Endothelial cell of umbilical vein (primary cell): ENCODE measurements at regions not wholly inside any gene's neighbourhood (a gene's known extent, or its start where the extent isn't known, plus 50 kb on each side); places are given as distances from the start of the nearest gene placed in this dataset.

ENCODE experiments used
- BruUV-seq: library from RNA; stranded (reverse); fragments of 400-500 nt; replicated peaks from 2 replicates; lab custom pipeline; 2021; lab: Mats Ljungman, UMichigan
- CTCF ChIA-PET: fragments of 300-600, 350-600 bp; sonication (Branson Sonifier 250); formaldehyde crosslinking; loops from one replicate; lab custom pipeline; 2021; ENCODE audit warnings: antibody characterized with exemption, inconsistent platforms; lab: Charles Lee
- POLR2A ChIA-PET: fragments of 300-600, 350-600 bp; sonication (Branson Sonifier 250); formaldehyde crosslinking; loops from one replicate; lab custom pipeline; 2021; ENCODE audit warnings: antibody characterized with exemption, inconsistent platforms; lab: Charles Lee
- DNase-seq: peaks from one replicate; pipeline ENCODE4 v3.0.0-alpha.2; 2011; ENCODE audit warnings: low read depth, low spot score
- FAIRE-seq: peaks from 2 replicates; lab custom pipeline; 2011; peaks lifted over from hg19 to GRCh38; lab: Jason Lieb, UNC
- H2AFZ ChIP-seq: 2 replicates; pipeline ENCODE4 v1.6.0; 2012; ENCODE audit warnings: low read depth, low read length, control low read depth, inconsistent platforms
- H3K27ac ChIP-seq: 2 replicates; pipeline ENCODE4 v1.5.1; 2011; ENCODE audit warnings: low read depth, mild to moderate bottlenecking, control low read depth, low read length, moderate library complexity; ENCODE audit not compliant: insufficient read depth
- H3K27me3 ChIP-seq, 2 experiments: 2 replicates each; pipeline versions ENCODE4 v1.6.0 to v1.6.1; 2011; ENCODE audit warnings: low read length in 2 of 2, mixed read lengths in 1 of 2; ENCODE audit not compliant: control insufficient read depth in 2 of 2, insufficient read depth in 2 of 2
- H3K36me3 ChIP-seq, 2 experiments: 2 replicates in 1 of 2; 3 replicates in 1 of 2; pipeline ENCODE4 v1.5.1; 2011; ENCODE audit warnings: low read length in 2 of 2, mild to moderate bottlenecking in 1 of 2, moderate library complexity in 1 of 2; ENCODE audit not compliant: control insufficient read depth in 2 of 2, insufficient read depth in 2 of 2; ENCODE audit errors: extremely low read depth in 1 of 2
- H3K4me1 ChIP-seq: 3 replicates; pipeline ENCODE4 v1.5.1; 2011; ENCODE audit warnings: mild to moderate bottlenecking, low read length; ENCODE audit not compliant: control insufficient read depth, insufficient read depth; ENCODE audit errors: extremely low read depth
- H3K4me2 ChIP-seq: 2 replicates; pipeline ENCODE4 v1.6.1; 2011; ENCODE audit warnings: low read length, control low read depth, mixed read lengths; ENCODE audit not compliant: insufficient read depth
- H3K4me3 ChIP-seq, 3 experiments: fragments of 200-600 bp in 1 of 3; sonication (generic), shearing (Covaris generic) in 1 of 3; replicated peaks in 1 of 3; 2 replicates each; pipeline ENCODE4 v1.5.1; 2011 to 2016; ENCODE audit warnings: control low read depth in 3 of 3, low read length in 3 of 3, mild to moderate bottlenecking in 2 of 3, inconsistent platforms in 1 of 3, low read depth in 1 of 3, moderate library complexity in 1 of 3; ENCODE audit not compliant: insufficient read depth in 1 of 3
- H3K79me2 ChIP-seq: 2 replicates; pipeline ENCODE4 v1.6.0; 2012; ENCODE audit warnings: low read length, inconsistent platforms; ENCODE audit not compliant: control insufficient read depth, insufficient read depth
- H3K9ac ChIP-seq: replicated peaks from 2 replicates; pipeline ENCODE3; 2011; ENCODE audit warnings: low read length, control low read depth; ENCODE audit not compliant: insufficient read depth; ENCODE audit errors: extremely low read depth
- H3K9me1 ChIP-seq: replicated peaks from 3 replicates; pipeline ENCODE4 v1.6.0; 2011; ENCODE audit warnings: mild to moderate bottlenecking, low read length; ENCODE audit not compliant: control insufficient read depth, insufficient read depth; ENCODE audit errors: extremely low read depth
- H3K9me3 ChIP-seq: replicated peaks from 2 replicates; pipeline ENCODE4 v1.5.1; 2012; ENCODE audit warnings: low read length, inconsistent platforms; ENCODE audit not compliant: control insufficient read depth, insufficient read depth
- H4K20me1 ChIP-seq: replicated peaks from 2 replicates; pipeline ENCODE3; 2011; ENCODE audit warnings: mild to moderate bottlenecking, low read length; ENCODE audit not compliant: control insufficient read depth, insufficient read depth; ENCODE audit errors: extremely low read depth
- EZH2 ChIP-seq: IDR thresholded peaks from 2 replicates; pipeline ENCODE4 v1.6.1; 2012; ENCODE audit warnings: borderline replicate concordance, low read depth, mild to moderate bottlenecking, moderate library complexity, low read length, inconsistent platforms; ENCODE audit not compliant: severe bottlenecking
- FOS ChIP-seq: IDR thresholded peaks from 2 replicates; pipeline ENCODE4 v1.6.1; 2011; ENCODE audit warnings: mild to moderate bottlenecking, low read length, moderate library complexity, borderline replicate concordance; ENCODE audit not compliant: insufficient read depth
- GATA2 ChIP-seq: IDR thresholded peaks from 2 replicates; pipeline ENCODE4 v1.7.0; 2011; ENCODE audit warnings: low read depth, mild to moderate bottlenecking, moderate library complexity, mixed read lengths, low read length; ENCODE audit not compliant: insufficient read length, insufficient read depth
- JUN ChIP-seq: IDR thresholded peaks from 2 replicates; pipeline ENCODE4 v1.6.1; 2011; ENCODE audit warnings: borderline replicate concordance, low read depth; ENCODE audit not compliant: insufficient read length, insufficient read depth
- MAX ChIP-seq: IDR thresholded peaks from 2 replicates; pipeline ENCODE4 v1.6.1; 2011; ENCODE audit not compliant: insufficient read depth, insufficient read length
- MYC ChIP-seq: IDR thresholded peaks from one replicate; pipeline ENCODE4 v1.6.1; 2011; ENCODE audit warnings: mild to moderate bottlenecking, low read depth, low read length
- POLR2A ChIP-seq: IDR thresholded peaks from 2 replicates; pipeline ENCODE4 v1.6.1; 2012; ENCODE audit warnings: low read depth, mild to moderate bottlenecking, control low read depth, low read length
- POLR2AphosphoS5 ChIP-seq: IDR thresholded peaks from 2 replicates; pipeline ENCODE4 v1.6.1; 2012; ENCODE audit warnings: low read depth, mild to moderate bottlenecking, control low read depth, low read length, moderate library complexity; ENCODE audit not compliant: insufficient read depth
- dilution Hi-C: fragments of 300-500 bp; cut with MboI; formaldehyde crosslinking; loops from one replicate; pipeline ENCODE4 v1.15.0; 2019; ENCODE audit warnings: low sequenced_read_pairs; ENCODE audit not compliant: extremely low pct_ligation_motif_present
- intact Hi-C: fragments of 100-400 bp; cut with micrococcal nuclease; formaldehyde crosslinking; loops from one replicate; pipeline ENCODE4 v1.10.0; 2022
- TF ChIP-seq, protein P1 (sequence below), 2 donors: IDR thresholded peaks; 1 replicate in 1 of 2; 2 replicates in 1 of 2; pipeline ENCODE4 v1.5.1; 2011; ENCODE audit warnings: low read length in 2 of 2, mild to moderate bottlenecking in 2 of 2, moderate library complexity in 2 of 2, control low read depth in 1 of 2, inconsistent platforms in 1 of 2, low read depth in 1 of 2; ENCODE audit not compliant: insufficient read depth in 1 of 2; ENCODE audit errors: extremely low read depth in 1 of 2

DNA sequence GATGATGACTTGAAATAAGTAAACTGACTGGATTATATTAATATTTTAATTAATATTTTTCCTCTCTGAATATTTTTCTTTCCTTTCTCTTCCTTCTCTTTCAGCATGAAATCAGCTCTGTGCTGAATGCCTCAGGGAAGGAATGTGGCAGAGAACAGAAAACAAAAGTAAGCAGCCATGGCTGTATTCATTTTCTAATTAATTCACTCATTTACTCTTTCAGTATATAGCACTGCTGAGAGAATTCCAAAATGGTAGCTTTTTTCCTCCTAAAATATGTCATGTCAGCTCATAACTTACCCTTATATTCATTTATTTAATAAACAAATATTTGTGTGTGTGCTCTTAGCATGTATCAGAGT is 522.5 kb downstream of the PTPRC start:
- H3K9me3 ChIP-seq: no peaks in the 10 kb centered on the region
- FAIRE-seq (no peak), DNase-seq (no peak)
- H3K9ac ChIP-seq: no peak overlapping the region
- H3K9me1 ChIP-seq: no peaks in the 10 kb centered on the region
- H3K4me2 ChIP-seq: no peak overlapping the region
- intact Hi-C loops (no loop called here), dilution Hi-C loops (no loop called here)
- H4K20me1 ChIP-seq: no peaks in the 10 kb centered on the region
- H3K27ac ChIP-seq: no peak overlapping the region
- ChIA-PET POLR2A (no interaction called here), CTCF (no interaction called here)
- H3K36me3 ChIP-seq: no peaks in the 10 kb centered on the region
- H3K4me1 ChIP-seq: no peaks in the 10 kb centered on the region
- H2AFZ ChIP-seq: no peak overlapping the region
- no peaks in the 10 kb centered on the region for H3K79me2 ChIP-seq
- H3K4me3 ChIP-seq: no peak overlapping the region
- no TSS peak for BruUV-seq
- TF ChIP-seq EZH2 (no peak), FOS (no peak), MAX (no peak), POLR2AphosphoS5 (no peak), JUN (no peak), MYC (no peak), GATA2 (no peak), POLR2A (no peak)
- TF ChIP-seq, protein P1, sequence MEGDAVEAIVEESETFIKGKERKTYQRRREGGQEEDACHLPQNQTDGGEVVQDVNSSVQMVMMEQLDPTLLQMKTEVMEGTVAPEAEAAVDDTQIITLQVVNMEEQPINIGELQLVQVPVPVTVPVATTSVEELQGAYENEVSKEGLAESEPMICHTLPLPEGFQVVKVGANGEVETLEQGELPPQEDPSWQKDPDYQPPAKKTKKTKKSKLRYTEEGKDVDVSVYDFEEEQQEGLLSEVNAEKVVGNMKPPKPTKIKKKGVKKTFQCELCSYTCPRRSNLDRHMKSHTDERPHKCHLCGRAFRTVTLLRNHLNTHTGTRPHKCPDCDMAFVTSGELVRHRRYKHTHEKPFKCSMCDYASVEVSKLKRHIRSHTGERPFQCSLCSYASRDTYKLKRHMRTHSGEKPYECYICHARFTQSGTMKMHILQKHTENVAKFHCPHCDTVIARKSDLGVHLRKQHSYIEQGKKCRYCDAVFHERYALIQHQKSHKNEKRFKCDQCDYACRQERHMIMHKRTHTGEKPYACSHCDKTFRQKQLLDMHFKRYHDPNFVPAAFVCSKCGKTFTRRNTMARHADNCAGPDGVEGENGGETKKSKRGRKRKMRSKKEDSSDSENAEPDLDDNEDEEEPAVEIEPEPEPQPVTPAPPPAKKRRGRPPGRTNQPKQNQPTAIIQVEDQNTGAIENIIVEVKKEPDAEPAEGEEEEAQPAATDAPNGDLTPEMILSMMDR (IDR thresholded peaks at IDR 0.05; ENCODE audit: extremely low read depth in 1 of 2, insufficient read depth in 1 of 2, low read depth in 1 of 2, low read length in 2 of 2): no peak
- no peaks in the 10 kb centered on the region for H3K27me3 ChIP-seq
